GM18870 (cell line): ENCODE measurements at regions not wholly inside any gene's neighbourhood (a gene's known extent, or its start where the extent isn't known, plus 50 kb on each side); places are given as distances from the start of the nearest gene placed in this dataset.

Experiments
- ATAC-seq: cut with Tn5 transposase; IDR thresholded peaks from one replicate; pipeline ENCODE4 v1.9.1; 2021; ENCODE audit warnings: moderate library complexity; ENCODE audit not compliant: unreplicated experiment

DNA sequence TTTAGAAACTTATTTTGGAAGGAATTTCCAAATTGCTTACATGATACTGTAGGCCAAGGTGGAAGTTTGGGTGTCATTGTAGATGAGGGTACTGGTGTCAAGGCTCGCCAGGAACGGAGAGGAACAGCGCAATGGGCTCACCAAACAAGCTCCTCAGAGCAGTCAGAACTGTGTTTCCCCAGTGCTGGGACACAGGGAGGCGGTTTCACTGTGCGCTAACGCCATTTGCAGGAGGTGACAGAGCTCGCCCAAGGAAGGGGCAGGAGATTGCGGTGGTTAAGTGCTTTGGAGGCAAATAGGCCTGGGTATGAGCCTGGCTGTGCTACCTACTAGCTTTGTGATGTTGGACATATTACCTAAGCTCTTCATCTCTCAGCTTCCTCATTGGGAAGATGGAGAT, 57.3 kb downstream of the HHEX start:
- no peak for ATAC-seq

DNA sequence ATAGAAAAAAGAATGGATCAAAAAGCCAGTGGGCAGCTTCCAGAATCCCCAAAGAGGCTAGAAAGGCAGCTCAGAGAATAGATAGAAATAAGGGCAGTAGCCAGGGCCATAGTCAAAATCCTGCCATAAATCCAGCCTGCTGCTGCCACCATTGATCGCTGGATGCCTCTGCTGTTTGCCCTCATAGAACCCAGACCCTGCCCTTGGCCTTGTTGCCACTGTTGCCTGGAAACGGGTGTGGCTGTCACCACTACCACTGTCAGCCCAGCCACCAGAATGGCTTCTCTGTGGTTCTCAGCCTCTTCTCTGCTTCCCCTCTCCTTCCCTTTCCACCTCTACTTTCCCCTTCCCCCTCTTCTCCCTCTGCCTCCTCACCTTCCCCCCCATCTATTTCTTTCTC, 57.8 kb downstream of the HHEX start:
- no peak for ATAC-seq

DNA sequence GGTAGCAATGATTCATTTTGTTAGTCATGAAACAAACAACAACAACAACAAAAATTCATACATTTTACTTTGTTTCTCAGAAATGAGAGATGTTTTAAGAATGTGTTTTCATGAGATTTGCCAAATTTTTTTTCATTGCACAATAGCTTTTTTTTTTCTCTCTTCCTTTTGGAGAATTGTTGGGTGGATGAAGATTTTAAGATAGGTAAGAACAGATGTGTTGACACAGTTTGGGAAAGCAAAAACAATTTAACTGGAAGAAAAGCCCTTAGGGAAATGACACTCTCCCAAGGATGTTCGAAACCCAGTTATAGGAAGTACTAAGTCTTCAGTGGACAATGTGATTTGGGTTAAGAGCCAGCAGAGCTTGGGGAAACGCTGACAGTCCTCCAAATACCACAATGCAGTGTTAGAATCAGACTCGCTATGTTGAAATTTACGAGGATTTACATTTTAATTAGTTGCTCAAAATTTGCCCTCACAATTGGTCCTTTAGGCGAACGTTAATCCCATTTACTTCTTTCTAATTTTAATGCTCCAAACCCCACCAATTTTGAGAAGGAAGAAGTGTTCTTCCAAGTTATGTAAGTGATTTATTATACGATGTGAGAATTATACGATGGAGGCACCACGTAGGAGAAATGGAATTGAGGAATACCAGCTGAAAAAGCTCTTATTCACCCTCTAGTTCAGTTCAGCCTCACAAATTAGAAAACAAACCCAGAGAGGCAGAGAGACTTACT, 61.2 kb downstream of the HHEX start:
- no peak for ATAC-seq

DNA sequence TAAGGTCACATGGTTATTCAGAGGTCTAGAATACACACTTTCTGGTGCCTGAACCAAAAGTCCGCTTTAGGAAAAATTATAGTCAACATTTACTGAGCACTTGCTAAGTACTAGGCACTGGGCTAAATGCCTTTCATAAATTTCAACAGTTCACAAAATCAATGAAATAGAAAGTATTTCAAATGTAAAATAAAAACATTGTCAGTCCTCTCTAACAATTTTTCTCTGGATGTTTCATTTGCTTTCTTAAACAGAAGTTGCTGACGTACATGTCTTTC, 61.7 kb downstream of the HHEX start:
- ATAC-seq: no peak

DNA sequence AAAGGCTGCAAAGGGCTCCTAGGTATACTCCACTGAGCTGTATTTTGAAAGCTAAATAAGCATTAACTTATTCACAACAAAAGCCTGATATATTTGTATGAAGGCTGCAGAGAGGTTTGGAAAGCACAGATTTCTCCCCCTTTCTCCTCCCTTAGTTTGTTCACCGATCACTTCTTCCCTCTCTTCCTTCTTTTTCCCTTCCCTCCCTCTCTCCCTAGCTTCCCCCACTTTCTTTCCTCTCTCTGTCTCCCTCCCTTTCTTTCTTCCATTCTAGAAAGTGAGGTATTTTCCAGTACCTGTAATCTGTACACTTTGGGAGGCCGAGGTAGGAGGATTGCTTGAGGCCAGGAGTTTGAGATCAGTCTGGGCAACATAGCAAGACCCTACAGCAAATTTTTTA, 62.1 kb downstream of the HHEX start:
- ATAC-seq: no peak

DNA sequence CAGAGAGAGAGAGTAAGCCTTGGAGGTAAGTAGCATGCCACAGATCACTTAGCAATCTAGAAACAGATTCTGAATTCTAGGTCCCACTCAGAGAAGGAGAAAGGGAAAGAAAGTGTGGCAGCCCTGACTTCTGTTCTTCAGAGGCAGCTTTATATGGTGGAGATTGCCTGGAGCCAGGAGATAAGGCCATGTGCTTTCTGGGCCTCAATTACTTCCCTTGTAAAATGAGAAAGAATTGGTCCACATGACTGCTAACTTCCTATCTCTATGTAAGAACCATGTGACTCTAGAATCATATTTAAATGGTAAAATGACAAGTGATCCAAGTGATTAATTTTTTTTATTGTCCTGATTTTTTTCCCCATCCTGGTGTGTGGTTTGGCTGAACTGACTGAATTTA, 64.1 kb downstream of the HHEX start:
- ATAC-seq: no peak

DNA sequence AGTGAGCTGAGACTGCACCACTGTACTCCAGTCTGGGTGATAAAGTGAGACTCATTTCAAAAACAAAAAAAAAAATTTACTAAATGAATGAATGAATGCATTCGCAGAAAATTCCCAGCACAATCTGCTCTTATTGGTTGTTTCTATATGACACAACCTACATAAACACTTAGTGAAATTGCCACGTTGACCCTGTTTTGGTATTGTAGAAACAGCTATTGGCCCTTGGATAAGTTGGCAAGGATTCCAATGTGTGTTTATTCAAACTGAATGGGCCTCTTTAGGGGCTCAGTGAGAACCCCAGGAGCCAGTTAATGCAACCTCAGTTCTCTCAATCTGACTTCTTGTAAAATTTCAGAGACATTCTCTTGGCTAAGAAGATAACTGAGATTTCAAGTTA, 66.0 kb downstream of the HHEX start:
- ATAC-seq: no peak

DNA sequence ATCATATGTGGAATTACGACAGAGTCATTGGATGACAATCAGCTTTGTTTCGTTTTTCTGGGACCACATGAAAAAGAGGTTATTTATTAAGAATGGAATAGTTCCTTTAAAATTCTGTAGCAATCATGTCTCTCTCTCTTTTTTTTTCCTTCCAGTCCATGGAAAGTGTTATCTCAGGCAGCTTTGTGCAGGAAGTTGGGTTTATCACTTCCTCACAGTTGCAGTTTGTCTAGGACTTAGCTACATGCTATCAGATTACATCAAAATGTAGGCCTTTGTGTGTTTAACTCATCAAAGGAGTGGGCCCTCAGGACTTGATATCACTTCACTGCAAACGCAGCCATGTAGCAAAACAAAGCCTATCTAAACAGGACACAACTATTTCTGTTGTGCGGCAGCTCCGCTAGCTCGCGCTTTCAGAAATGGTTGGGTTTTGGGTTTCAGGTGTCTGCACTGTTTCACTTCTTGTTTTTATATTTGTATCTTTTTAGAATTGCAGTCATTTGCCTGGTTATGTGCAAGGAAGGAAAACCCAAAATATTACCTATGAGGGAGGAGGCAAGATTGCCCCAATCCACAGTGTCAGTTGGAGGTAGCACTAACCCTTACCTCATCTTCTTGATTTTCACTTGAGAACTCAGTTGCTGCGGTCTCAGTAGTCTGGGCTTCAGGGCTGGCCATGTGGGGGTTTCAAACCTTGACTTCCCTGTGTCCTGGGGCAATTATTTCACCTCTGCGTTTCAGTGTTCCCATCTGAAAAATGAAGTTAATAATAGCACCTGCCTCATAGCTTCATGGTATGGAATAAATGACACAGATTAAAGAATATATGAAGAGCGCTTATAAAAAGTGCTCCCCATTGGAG, 66.7 kb downstream of the HHEX start:
- peak; percentile 91 for ATAC-seq

DNA sequence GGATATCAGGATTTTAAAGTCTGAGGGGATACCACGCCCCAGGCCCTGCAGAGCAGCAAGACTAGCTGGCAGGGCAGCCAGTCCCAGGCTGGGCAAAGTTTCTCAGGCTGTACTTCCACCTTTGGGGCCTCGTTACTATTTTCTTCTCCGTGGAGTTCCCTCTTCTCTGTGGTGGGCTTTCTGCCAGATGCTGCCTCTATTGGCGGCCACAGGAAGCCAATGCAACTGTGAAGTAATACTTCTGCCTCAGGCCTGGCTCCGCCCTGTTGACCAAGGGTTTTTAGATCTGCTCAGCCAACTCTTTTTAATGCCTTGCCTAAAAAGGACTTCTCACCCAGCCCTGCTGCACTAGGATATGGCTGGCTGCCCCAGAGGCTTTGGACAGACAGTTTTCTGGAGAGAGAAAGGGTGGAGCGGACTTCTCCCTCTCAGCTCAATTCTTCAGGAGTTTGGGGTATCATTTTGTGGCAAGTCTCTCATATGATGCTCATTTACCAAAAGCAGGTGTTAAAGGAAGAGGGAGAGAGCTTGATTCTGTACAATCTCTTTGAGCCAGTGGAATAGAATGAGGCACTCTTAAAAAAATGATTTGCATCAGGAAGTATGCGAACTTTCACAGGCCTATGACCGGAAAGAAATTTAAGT, 67.4 kb downstream of the HHEX start:
- ATAC-seq: peak; percentile 54

DNA sequence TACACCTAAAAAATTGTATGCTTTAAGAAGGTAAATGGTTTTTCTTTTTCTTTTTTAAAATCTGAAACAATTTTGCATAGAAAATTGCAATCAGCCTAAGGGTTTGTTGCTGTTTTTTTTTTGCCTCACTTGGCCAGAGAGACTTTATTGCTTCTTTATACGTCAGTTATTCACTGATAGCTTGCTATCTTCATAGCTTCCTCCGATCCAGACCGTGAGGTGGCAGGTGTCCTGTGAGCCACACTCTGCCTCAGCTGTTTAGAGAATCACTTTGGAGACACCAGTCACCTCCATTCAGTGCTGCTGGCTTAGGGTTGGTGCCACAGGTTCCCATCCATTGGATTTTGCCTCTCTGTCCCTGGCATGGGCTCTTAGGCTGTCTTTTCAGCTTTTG, 68.0 kb downstream of the HHEX start:
- ATAC-seq: no peak

DNA sequence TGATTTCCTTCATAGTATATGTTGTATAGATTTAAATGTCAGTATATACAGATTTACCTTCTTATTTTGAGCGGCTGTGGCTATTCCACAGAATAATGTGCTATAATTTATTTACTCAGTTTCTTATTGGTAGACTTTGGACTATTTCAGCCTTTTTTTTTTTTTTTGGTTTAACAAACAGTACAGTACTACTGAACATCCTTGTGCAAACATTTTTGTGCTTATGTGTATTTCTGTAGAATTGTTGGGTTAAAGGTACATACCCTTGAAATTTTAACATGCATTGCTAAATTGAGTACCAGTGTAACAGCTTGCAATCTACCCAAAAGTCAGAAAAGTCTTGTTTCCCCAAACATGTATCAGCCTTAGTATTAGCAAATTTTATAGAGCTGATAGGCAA, 68.8 kb downstream of the HHEX start:
- no peak for ATAC-seq

DNA sequence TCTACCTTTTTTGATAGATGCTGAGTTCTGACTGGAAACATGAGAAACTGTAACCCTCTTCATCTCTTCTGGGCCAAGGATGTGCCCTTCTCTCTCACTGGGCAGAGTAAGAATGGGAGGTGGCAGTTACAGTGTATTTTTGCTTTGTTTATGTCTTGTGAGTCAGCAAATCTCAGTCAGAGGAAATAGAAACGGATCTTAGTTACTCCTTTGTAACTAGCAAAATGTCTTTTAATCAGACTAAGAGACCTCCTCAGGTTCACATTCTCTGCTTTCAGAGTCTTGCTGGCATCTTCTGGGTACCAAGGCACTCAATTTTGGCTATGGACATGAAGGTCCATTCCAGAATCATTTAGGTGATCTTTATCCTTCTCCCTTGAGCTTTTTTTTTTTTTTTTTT, 70.9 kb downstream of the HHEX start:
- no peak for ATAC-seq

DNA sequence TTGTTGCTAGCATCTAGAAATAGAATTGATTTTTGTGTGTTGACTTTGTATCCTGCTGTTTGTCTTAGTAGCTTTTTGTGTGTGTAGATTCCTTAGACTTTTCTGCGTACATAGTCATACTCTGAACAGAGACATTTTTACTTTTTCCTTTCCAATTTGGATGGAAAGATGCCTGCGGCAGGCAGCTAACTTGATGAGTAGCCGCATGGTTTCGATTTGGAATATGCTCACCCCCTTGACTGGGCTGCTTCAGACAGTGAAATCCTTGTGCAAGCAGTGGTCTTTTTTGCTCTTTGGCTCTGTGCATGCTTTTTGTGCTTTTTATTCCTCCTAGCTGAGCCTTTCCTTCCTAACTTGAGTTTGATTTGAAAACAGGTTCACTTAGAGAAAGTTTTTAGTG, 71.8 kb downstream of the HHEX start:
- ATAC-seq: no peak

DNA sequence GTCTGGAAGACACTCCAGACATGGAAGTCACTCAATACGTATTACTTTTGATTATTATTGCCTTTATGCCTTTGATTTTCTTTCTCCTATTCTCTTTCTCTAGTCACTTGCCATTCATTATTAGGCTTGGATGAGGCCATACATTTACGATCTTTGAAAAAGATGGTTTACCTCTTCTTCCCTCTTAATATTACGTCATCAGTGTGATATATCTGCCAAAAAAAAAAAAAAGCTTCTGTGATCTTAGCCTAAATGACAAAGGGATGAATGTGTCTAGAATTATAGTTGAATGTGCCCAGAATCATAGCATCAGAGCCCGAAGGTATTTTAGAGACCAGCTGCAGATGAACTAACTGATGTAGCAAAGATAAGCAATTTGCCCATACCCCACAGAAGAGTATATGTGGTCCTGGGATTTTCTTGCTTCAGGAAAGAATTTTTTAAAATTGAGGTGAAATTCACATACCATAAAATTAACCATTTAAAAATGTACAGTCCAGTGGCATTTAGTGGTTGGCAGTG, 73.9 kb downstream of the HHEX start:
- ATAC-seq: no peak

DNA sequence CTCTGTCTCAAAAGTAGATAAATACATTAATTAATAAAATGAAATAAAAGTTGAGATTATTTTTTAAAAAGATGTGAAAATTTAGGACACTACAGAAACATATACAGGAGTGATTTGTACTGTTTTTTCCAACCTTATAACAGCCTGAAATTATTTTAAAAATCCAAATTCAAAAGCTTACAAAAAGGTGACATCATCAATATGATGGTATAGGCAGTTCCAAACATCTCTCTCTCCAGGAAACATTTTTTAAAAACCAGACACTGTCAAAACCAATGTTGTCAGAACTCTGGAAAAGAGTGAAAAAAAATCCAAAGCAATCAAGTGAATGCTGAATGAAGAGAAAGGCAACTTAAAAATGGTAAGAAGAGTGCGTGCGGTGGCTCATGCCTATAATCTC, 76.7 kb downstream of the HHEX start:
- no peak for ATAC-seq

DNA sequence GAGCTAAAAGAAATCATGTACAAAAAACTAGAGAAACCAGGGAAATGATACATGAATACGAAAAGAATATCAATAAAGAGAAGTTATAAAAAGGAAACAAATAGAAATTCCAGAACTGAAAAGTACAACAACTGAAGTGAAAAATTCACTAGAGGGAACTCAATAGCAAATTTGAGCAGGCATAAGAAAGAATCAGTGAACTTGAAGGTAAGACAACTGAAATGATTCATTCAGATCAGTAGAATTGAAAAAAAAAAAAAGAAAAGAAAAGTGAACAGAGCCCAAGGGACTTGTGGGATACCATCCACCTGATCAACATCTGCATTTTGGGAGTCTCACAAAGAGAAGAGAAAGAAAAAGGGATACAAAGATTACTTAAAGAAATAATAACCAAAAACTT, 78.3 kb downstream of the HHEX start:
- no peak for ATAC-seq

DNA sequence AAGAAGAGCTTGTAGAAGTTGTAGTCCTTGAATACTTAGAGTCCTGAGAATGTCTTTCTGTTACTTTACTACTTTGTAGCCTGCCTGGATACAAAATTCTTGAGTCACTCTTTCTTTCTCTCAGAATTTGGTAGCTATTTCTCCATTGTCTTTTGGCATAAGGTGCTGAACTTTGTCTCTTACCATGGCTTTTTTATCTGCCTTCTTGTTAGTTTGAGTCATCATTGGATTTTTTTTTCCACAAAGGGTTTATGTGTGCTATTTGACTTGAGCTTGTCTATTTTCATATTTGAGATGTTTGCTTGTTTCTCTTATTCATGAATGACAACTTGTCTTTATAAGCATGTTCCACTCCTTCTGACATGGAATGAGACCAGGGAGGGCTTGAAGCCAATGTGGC, 74.5 kb upstream of the EXOC6 start:
- no peak for ATAC-seq

DNA sequence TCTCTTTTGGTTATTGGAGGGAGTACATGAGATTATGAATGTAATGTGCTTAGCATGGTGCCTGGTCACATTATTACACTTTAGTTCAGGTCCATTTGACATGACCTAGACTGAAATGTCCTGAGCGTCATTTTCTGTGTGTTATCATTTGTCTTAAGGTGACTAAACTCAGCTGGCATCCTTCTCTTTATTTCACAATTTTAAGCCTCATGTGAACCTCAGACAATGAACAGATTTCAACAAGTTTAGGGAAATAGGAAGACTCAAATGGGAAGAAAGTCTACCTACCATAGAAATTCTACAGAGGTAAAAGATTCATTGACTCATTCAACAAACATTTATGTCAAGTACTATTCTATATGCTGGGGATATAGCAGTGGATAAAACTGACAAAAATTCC, 70.2 kb upstream of the EXOC6 start:
- no peak for ATAC-seq

DNA sequence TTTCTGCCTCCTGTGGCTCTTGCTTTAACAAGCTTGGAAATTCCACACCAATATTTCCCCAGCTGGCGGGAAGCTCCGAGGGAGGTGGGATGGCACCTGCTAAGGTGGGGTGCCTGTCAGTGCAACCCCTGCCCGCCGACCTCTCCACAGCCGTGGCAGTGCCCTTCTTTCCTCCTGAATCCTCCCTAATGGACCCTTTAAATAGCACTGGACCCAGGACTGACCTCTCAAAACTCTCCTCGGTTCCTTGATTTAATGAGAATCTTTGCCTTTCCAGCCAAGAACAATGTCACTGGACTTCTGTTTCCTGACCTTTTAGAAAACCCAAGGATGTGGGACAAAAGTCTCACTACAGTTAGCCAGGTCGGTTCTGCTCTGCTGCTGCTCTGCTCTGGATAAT, 63.2 kb upstream of the EXOC6 start:
- no peak for ATAC-seq

DNA sequence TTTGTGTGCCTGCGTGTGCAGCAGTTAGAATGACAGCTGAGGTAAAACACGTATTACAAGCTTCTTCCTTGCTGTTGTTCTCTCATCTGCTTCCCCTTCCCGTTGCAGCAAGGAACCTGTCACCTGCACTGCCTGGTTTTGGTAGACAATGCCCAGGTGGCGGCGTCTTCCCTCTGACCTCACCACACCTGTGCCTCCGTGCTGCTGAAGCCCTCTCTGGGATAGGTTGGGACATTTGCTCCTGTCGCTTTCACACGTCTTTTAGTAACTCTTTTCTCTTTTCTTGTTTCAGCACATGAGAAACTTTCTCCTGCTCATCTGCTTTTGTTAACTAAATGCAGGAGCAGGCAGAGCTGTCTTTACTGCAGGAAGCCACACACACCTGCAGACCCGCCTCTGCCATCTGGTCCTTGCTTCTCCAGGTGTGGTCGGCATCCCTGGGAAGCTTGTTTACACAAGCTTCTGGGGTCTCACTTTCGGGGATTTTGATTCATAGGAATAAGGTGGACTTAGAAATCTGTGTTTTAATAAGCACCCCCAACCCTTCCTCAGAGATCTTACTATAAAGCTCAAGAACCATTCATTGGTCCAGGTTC, 60.7 kb upstream of the EXOC6 start:
- no peak for ATAC-seq

DNA sequence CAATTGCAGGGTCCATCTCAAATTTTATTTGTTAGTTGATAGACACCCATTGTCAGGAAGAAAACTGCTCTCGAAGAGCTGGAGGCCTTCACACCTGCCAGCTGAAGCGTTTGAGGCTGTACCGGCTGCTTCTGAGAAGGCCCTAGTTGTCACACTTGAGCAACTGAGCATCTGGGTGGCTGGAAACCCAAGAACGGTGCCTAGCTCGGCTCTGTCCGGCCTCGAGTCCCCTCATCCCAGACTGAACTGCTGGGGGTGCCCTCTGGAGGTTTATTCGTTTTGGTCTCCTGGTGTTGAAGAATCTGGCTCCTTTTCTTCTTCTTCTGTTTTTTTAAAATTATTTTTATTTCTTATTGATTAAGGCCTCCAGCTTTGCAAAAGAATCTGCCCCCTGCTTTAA, 59.3 kb upstream of the EXOC6 start:
- ATAC-seq: no peak

DNA sequence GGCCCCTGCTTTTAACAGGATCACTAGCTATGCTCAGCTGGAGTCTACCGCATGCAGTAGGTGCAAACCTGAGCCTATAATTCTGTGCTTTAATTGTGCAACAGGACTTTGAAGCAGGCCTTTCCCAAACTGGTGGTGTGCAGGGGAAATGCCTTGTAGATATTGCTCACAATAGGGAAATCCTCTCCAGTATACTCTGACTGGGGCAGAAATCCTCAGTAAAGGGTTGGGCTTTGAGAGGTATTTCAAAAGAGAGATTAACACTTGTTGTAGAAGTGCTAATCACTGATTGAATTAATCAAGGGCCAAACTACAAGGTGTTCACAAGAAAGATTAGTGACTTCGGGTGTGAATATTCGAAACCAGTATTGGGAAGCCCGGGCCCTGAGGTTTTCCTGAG, 58.5 kb upstream of the EXOC6 start:
- ATAC-seq: no peak
